ENCODE measurements at regions not wholly inside any gene's neighbourhood (a gene's known extent, or its start where the extent isn't known, plus 50 kb on each side); places are given as distances from the start of the nearest gene placed in this dataset.

DNA sequence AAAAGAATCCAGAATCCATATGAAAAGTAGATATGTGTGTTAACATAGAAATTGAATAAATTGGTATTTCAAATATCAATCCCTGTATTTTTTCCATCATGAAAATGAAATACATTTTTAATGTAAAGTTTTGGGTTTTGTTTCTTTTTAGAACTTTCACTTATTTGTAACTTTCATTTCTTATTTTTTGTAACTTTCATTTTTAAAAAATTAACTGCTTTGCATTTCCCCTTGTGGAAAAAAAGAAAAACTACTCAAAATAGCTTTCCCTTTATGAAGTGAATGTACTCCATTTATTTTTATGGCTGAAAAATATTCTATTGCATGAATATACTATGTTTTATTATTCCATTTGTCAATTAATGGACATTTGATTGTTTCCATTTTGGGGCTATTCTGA, 75.6 kb upstream of the SMNDC1 start:
- Mint-ChIP-seq H3K4me1 (peaks cover 6% of the 10 kb centered on the region), H3K9me3 (ENCODE audit: insufficient read depth) (no peaks in the 10 kb centered on the region), H3K27ac (no peak overlapping the region), H3K27me3 (peaks cover 23% of the 10 kb centered on the region), H3K4me3 (no peak overlapping the region)
- Histone ChIP-seq H4K20me1 (ENCODE audit: control insufficient read depth, insufficient read depth, low read length, poor library complexity, severe bottlenecking) (no peaks in the 10 kb centered on the region), H3K9ac (ENCODE audit: low read length) (no peak overlapping the region), H3K36me3 (replicated peaks in 1 of 2; ENCODE audit: control extremely low read depth in 1 of 2, control insufficient read depth in 1 of 2, extremely low read depth in 1 of 2, insufficient read depth in 2 of 2, low read length in 1 of 2) (no peaks in the 10 kb centered on the region), H3K4me3 (ENCODE audit: control extremely low read depth in 1 of 5, extremely low read depth in 1 of 5, insufficient read depth in 1 of 5, low read depth in 2 of 5, low read length in 4 of 5) (no peak overlapping the region), H3K27me3 (replicated peaks in 1 of 4; ENCODE audit: control extremely low read depth in 1 of 4, control insufficient read depth in 3 of 4, insufficient read depth in 4 of 4, low read length in 3 of 4) (no peaks in the 10 kb centered on the region), H3K27ac (ENCODE audit: low read length in 2 of 2) (no peak overlapping the region), H3K4me2 (replicated peaks; ENCODE audit: low read depth, low read length, poor library complexity, severe bottlenecking) (no peak overlapping the region), H3K4me1 (ENCODE audit: control insufficient read depth in 2 of 2, insufficient read depth in 2 of 2, low read length in 2 of 2) (no peaks in the 10 kb centered on the region), H3K79me2 (ENCODE audit: control insufficient read depth, insufficient read depth, low read length) (no peaks in the 10 kb centered on the region), H3K9me3 (ENCODE audit: control extremely low read depth in 1 of 3, control insufficient read depth in 2 of 3, insufficient read depth in 1 of 3, low read length in 2 of 3) (peaks cover 0 to 2% (median 0%) of the 10 kb centered on the region in 3 donors), H2AFZ (ENCODE audit: insufficient read depth, low read depth, low read length, poor library complexity, severe bottlenecking) (no peak overlapping the region)
- TF ChIP-seq, protein P1, sequence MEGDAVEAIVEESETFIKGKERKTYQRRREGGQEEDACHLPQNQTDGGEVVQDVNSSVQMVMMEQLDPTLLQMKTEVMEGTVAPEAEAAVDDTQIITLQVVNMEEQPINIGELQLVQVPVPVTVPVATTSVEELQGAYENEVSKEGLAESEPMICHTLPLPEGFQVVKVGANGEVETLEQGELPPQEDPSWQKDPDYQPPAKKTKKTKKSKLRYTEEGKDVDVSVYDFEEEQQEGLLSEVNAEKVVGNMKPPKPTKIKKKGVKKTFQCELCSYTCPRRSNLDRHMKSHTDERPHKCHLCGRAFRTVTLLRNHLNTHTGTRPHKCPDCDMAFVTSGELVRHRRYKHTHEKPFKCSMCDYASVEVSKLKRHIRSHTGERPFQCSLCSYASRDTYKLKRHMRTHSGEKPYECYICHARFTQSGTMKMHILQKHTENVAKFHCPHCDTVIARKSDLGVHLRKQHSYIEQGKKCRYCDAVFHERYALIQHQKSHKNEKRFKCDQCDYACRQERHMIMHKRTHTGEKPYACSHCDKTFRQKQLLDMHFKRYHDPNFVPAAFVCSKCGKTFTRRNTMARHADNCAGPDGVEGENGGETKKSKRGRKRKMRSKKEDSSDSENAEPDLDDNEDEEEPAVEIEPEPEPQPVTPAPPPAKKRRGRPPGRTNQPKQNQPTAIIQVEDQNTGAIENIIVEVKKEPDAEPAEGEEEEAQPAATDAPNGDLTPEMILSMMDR (IDR thresholded peaks at IDR 0.05) = no peak
- no peak for TF ChIP-seq EZH2 (IDR thresholded peaks at IDR 0.05; ENCODE audit: borderline replicate concordance, insufficient read depth, low read depth, low read length, poor library complexity, severe bottlenecking)
- intact Hi-C loops (cut with micrococcal nuclease) = no loop called here
- CTCF ChIA-PET = interaction anchor here (1.0 kb wide), 1 partner anchor 25 kb away, joined by 4 read pairs; no protein-coding TSS in a partner anchor
- ATAC-seq (ENCODE audit: low read depth) (no peak), DNase-seq (no peak)
- POLR2A ChIA-PET = no interaction called here

- Histone ChIP-seq H3K9me3 (ENCODE audit: control extremely low read depth in 1 of 3, control insufficient read depth in 2 of 3, insufficient read depth in 1 of 3, low read length in 2 of 3) (peaks cover 0 to 2% (median 0%) of the 10 kb centered on the region in 3 donors), H3K4me2 (replicated peaks; ENCODE audit: low read depth, low read length, poor library complexity, severe bottlenecking) (no peak overlapping the region), H3K36me3 (replicated peaks in 1 of 2; ENCODE audit: control extremely low read depth in 1 of 2, control insufficient read depth in 1 of 2, extremely low read depth in 1 of 2, insufficient read depth in 2 of 2, low read length in 1 of 2) (no peaks in the 10 kb centered on the region), H3K27me3 (replicated peaks in 1 of 4; ENCODE audit: control extremely low read depth in 1 of 4, control insufficient read depth in 3 of 4, insufficient read depth in 4 of 4, low read length in 3 of 4) (no peaks in the 10 kb centered on the region), H2AFZ (ENCODE audit: insufficient read depth, low read depth, low read length, poor library complexity, severe bottlenecking) (no peak overlapping the region), H3K4me1 (ENCODE audit: control insufficient read depth in 2 of 2, insufficient read depth in 2 of 2, low read length in 2 of 2) (peaks cover 0 to under 1% of the 10 kb centered on the region in 2 donors), H3K9ac (ENCODE audit: low read length) (no peak overlapping the region), H3K27ac (ENCODE audit: low read length in 2 of 2) (no peak overlapping the region), H3K79me2 (ENCODE audit: control insufficient read depth, insufficient read depth, low read length) (no peaks in the 10 kb centered on the region), H3K4me3 (ENCODE audit: control extremely low read depth in 1 of 5, extremely low read depth in 1 of 5, insufficient read depth in 1 of 5, low read depth in 2 of 5, low read length in 4 of 5) (no peak overlapping the region), H4K20me1 (ENCODE audit: control insufficient read depth, insufficient read depth, low read length, poor library complexity, severe bottlenecking) (no peaks in the 10 kb centered on the region)
- WGBS (ENCODE audit: insufficient coverage) = 93% methylated on average over 4 of the region's 5 CpGs
- Mint-ChIP-seq H3K27ac (no peak overlapping the region), H3K4me3 (no peak overlapping the region), H3K4me1 (peaks cover 9% of the 10 kb centered on the region), H3K27me3 (peaks cover 19% of the 10 kb centered on the region), H3K9me3 (ENCODE audit: insufficient read depth) (no peaks in the 10 kb centered on the region)
- no peak for ATAC-seq (ENCODE audit: low read depth)
- ChIA-PET CTCF (no interaction called here), POLR2A (no interaction called here)
- TF ChIP-seq, protein P1 (IDR thresholded peaks at IDR 0.05) = no peak
- TF ChIP-seq EZH2 (IDR thresholded peaks at IDR 0.05; ENCODE audit: borderline replicate concordance, insufficient read depth, low read depth, low read length, poor library complexity, severe bottlenecking) = no peak
- intact Hi-C loops (cut with micrococcal nuclease) = no loop called here
- DNase-seq = no peak
Observed at GRCh38 chr10:110382695-110383094, 78.0 kb upstream of the SMNDC1 start.

All from B cell (primary cell).